Stimulated activated effector memory CD8-positive, alpha-beta T cell treated with anti-CD3 and anti-CD28 coated beads, Interleukin-12 subunit alpha, Interleukin-12 subunit beta, amount 100 ng/mL, for 72 hours (primary cell): ENCODE measurements at regions not wholly inside any gene's neighbourhood (a gene's known extent, or its start where the extent isn't known, plus 50 kb on each side); places are given as distances from the start of the nearest gene placed in this dataset.
"Not testable (repeated sequence)": the region's sequence is repeated elsewhere in the genome, so short reads cannot be mapped to it uniquely, and the experiment has no call there.

Source experiments
- ATAC-seq: fragments of 150-1000 bp; cut with Tn5 transposase; 2 replicates; pipeline ENCODE4 v1.10.0; 2021
- DNase-seq, 2 donors: peaks; one replicate each; pipeline ENCODE4 v3.0.0; 2021 to 2022; ENCODE audit warnings: low spot score in 2 of 2
- H3K27ac Mint-ChIP-seq: one replicate; pipeline ENCODE4 v1.8.0; 2022; ENCODE audit warnings: mild to moderate bottlenecking, mixed read lengths
- H3K36me3 Mint-ChIP-seq: one replicate; pipeline ENCODE4 v1.8.0; 2022; ENCODE audit warnings: mild to moderate bottlenecking, mixed read lengths
- H3K4me1 Mint-ChIP-seq: one replicate; pipeline ENCODE4 v1.8.0; 2022; ENCODE audit warnings: mixed read lengths
- H3K4me3 Mint-ChIP-seq: one replicate; pipeline ENCODE4 v1.8.0; 2022; ENCODE audit warnings: mild to moderate bottlenecking, mixed read lengths
- H3K9me3 Mint-ChIP-seq: one replicate; pipeline ENCODE4 v1.8.0; 2022; ENCODE audit warnings: mixed read lengths

GRCh38 chr2:236644502-236644911 lies 74.9 kb downstream of the ACKR3 start:
- Mint-ChIP-seq H3K9me3 (no peaks in the 10 kb centered on the region), H3K4me3 (no peak overlapping the region)

DNA sequence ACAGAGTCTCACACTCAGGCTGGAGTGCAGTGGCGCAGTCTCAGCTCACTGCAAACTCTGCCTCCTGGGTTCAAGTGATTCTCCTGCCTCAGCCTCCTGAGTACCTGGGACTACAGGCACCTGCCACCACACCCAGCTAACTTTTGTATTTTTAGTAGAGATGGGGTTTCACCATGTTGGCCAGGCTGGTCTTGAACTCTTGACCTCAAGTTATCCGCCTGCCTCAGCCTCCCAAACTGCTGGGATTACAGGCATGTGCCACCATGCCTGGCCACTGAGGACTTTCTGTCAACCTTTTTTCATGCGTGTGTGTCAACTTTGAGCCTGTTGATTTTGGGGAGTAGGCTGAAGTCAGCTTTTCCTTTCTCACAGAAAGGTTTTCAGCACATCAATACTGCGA lies 75.5 kb downstream of the ACKR3 start:
- not testable (repeated sequence) for H3K9me3 Mint-ChIP-seq, H3K27ac Mint-ChIP-seq, ATAC-seq

More at GRCh38 chr2:236644502-236644911, 74.9 kb downstream of the ACKR3 start:
- Mint-ChIP-seq H3K4me1 (no peaks in the 10 kb centered on the region), H3K27ac (no peak overlapping the region), H3K36me3 (no peaks in the 10 kb centered on the region)
- peak; percentile 51 for ATAC-seq
- no peak for DNase-seq

GRCh38 chr2:236646441-236646840 lies 76.8 kb downstream of the ACKR3 start:
- no peak overlapping the region for H3K27ac Mint-ChIP-seq
- ATAC-seq (no peak), DNase-seq (no peak)

More for the DNA sequence above, 75.5 kb downstream of the ACKR3 start:
- H3K4me1 Mint-ChIP-seq, DNase-seq, H3K4me3 Mint-ChIP-seq, H3K36me3 Mint-ChIP-seq: not testable (repeated sequence)

GRCh38 chr2:236646871-236647270 lies 77.2 kb downstream of the ACKR3 start:
- H3K4me1 Mint-ChIP-seq, result no peaks in the 10 kb centered on the region
- H3K9me3 Mint-ChIP-seq, result no peaks in the 10 kb centered on the region
- no peak for DNase-seq
- no peak overlapping the region for H3K27ac Mint-ChIP-seq
- no peak for ATAC-seq
- no peaks in the 10 kb centered on the region for H3K36me3 Mint-ChIP-seq
- H3K4me3 Mint-ChIP-seq, result no peak overlapping the region

More at GRCh38 chr2:236646441-236646840, 76.8 kb downstream of the ACKR3 start:
- H3K36me3 Mint-ChIP-seq, result no peaks in the 10 kb centered on the region
- H3K4me3 Mint-ChIP-seq, result no peak overlapping the region
- H3K9me3 Mint-ChIP-seq, result no peaks in the 10 kb centered on the region
- H3K4me1 Mint-ChIP-seq, result no peaks in the 10 kb centered on the region

GRCh38 chr2:236647621-236648020 lies 78.0 kb downstream of the ACKR3 start:
- no peaks in the 10 kb centered on the region for H3K36me3 Mint-ChIP-seq
- DNase-seq, result no peak
- no peak overlapping the region for H3K4me3 Mint-ChIP-seq
- no peak overlapping the region for H3K27ac Mint-ChIP-seq
- H3K4me1 Mint-ChIP-seq, result no peaks in the 10 kb centered on the region
- ATAC-seq, result no peak
- H3K9me3 Mint-ChIP-seq, result no peaks in the 10 kb centered on the region

GRCh38 chr2:236653863-236654262 lies 84.2 kb downstream of the ACKR3 start:
- Mint-ChIP-seq H3K4me1 (no peaks in the 10 kb centered on the region), H3K36me3 (no peaks in the 10 kb centered on the region), H3K9me3 (no peaks in the 10 kb centered on the region), H3K27ac (no peak overlapping the region), H3K4me3 (no peak overlapping the region)
- DNase-seq (no peak), ATAC-seq (no peak)

DNA sequence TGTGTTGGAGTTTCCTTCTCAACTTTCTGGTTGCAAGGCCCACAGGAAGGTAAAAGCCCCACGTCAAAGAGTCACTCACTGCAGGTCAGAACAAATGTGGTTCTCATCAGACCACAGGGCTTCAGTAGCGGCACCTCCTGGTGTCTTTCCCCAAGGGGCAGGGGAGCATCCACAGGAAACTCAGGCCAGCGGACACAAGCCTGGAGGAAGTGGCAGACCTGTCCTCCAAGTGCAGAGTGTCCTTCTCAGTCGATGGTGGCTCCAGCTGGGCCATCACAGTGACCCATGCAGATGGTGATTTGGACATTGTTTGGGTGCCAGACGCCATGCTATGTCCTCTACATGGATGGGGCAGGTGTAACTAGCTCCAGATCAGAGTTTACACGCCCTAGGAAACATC lies 84.9 kb downstream of the ACKR3 start:
- no peak for ATAC-seq
- Mint-ChIP-seq H3K4me1 (no peaks in the 10 kb centered on the region), H3K4me3 (no peak overlapping the region), H3K36me3 (no peaks in the 10 kb centered on the region), H3K9me3 (no peaks in the 10 kb centered on the region), H3K27ac (no peak overlapping the region)
- DNase-seq, result no peak

GRCh38 chr2:236656166-236656565 lies 86.5 kb downstream of the ACKR3 start:
- Mint-ChIP-seq H3K9me3 (no peaks in the 10 kb centered on the region), H3K27ac (no peak overlapping the region), H3K4me3 (no peak overlapping the region), H3K4me1 (no peaks in the 10 kb centered on the region), H3K36me3 (no peaks in the 10 kb centered on the region)
- DNase-seq, result no peak
- peak; percentile 13 for ATAC-seq

- Mint-ChIP-seq H3K4me1 (no peaks in the 10 kb centered on the region), H3K27ac (no peak overlapping the region), H3K9me3 (no peaks in the 10 kb centered on the region), H3K4me3 (no peak overlapping the region), H3K36me3 (no peaks in the 10 kb centered on the region)
- ATAC-seq (peak; percentile 36), DNase-seq (no peak)
These were observed 87.1 kb downstream of the ACKR3 start for GRCh38 chr2:236656721-236657120.

GRCh38 chr2:236657215-236657614 lies 87.6 kb downstream of the ACKR3 start:
- no peak overlapping the region for H3K4me3 Mint-ChIP-seq
- H3K4me1 Mint-ChIP-seq, result no peaks in the 10 kb centered on the region
- DNase-seq (no peak), ATAC-seq (no peak)
- H3K9me3 Mint-ChIP-seq, result no peaks in the 10 kb centered on the region
- H3K36me3 Mint-ChIP-seq, result no peaks in the 10 kb centered on the region
- no peak overlapping the region for H3K27ac Mint-ChIP-seq

- no peak overlapping the region for H3K4me3 Mint-ChIP-seq
- H3K36me3 Mint-ChIP-seq, result no peaks in the 10 kb centered on the region
- no peaks in the 10 kb centered on the region for H3K4me1 Mint-ChIP-seq
- H3K9me3 Mint-ChIP-seq, result no peaks in the 10 kb centered on the region
- DNase-seq (no peak), ATAC-seq (no peak)
- no peak overlapping the region for H3K27ac Mint-ChIP-seq
These were observed 88.2 kb downstream of the ACKR3 start for GRCh38 chr2:236657801-236658200.

- no peak for DNase-seq
- no peaks in the 10 kb centered on the region for H3K9me3 Mint-ChIP-seq
- no peak overlapping the region for H3K4me3 Mint-ChIP-seq
- no peaks in the 10 kb centered on the region for H3K4me1 Mint-ChIP-seq
- no peaks in the 10 kb centered on the region for H3K36me3 Mint-ChIP-seq
- H3K27ac Mint-ChIP-seq, result no peak overlapping the region
- no peak for ATAC-seq
These were observed 89.5 kb downstream of the ACKR3 start for GRCh38 chr2:236658974-236659757.

DNA sequence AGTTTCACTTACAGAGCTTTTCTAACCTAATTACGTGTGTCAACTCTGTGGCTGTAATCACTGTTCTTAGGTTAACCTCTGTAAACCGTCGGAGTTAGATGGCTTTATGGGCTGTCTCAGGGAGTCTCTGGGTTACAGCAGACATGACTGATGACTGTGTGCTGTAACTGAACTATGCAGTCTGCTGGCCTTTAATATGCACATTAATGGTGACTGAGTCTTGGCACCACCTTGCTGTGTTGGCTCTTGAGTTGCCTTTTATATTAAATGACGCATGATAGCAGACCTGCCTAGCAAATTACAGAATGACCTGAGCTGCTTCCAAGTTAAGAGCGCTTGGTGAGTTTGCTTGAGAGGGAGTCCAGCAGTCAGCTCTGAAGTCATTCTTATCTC lies 90.1 kb downstream of the ACKR3 start:
- no peaks in the 10 kb centered on the region for H3K9me3 Mint-ChIP-seq
- no peaks in the 10 kb centered on the region for H3K36me3 Mint-ChIP-seq
- no peak overlapping the region for H3K27ac Mint-ChIP-seq
- DNase-seq (no peak), ATAC-seq (no peak)
- H3K4me3 Mint-ChIP-seq, result no peak overlapping the region
- no peaks in the 10 kb centered on the region for H3K4me1 Mint-ChIP-seq

GRCh38 chr2:236661061-236661761 lies 91.6 kb downstream of the ACKR3 start:
- H3K36me3 Mint-ChIP-seq, result no peaks in the 10 kb centered on the region
- no peak overlapping the region for H3K4me3 Mint-ChIP-seq

GRCh38 chr2:236661762-236662110 lies 92.1 kb downstream of the ACKR3 start:
- Mint-ChIP-seq H3K4me1 (no peaks in the 10 kb centered on the region), H3K9me3 (peaks cover 4% of the 10 kb centered on the region), H3K27ac (no peak overlapping the region), H3K4me3 (no peak overlapping the region), H3K36me3 (no peaks in the 10 kb centered on the region)
- DNase-seq (no peak), ATAC-seq (no peak)

More at GRCh38 chr2:236661061-236661761, 91.6 kb downstream of the ACKR3 start:
- Mint-ChIP-seq H3K4me1 (no peaks in the 10 kb centered on the region), H3K27ac (no peak overlapping the region), H3K9me3 (no peaks in the 10 kb centered on the region)
- DNase-seq (no peak), ATAC-seq (no peak)
